Thoracic aorta (tissue), 2 donors: ENCODE measurements at regions not wholly inside any gene's neighbourhood (a gene's known extent, or its start where the extent isn't known, plus 50 kb on each side); places are given as distances from the start of the nearest gene placed in this dataset.

Source experiments
- ATAC-seq: fragments of 150-250 bp; one replicate; pipeline ENCODE4 v1.8.0; 2017; ENCODE audit warnings: low read depth; ENCODE audit not compliant: insufficient number of reproducible peaks, low FRiP score
- DNase-seq: peaks from one replicate; pipeline ENCODE4 v3.0.0-alpha.2; 2020; ENCODE audit warnings: low spot score
- H3K27ac ChIP-seq, 2 donors: fragments of 200-600 bp; sonication (generic); 1 replicate in 1 of 2; 2 replicates in 1 of 2; pipeline ENCODE4 v1.5.1; 2016; ENCODE audit warnings: mild to moderate bottlenecking in 2 of 2, moderate library complexity in 2 of 2
- H3K27me3 ChIP-seq: fragments of 200-600 bp; sonication (generic); replicated peaks from 2 replicates; pipeline ENCODE4 v1.6.0; 2016; ENCODE audit warnings: mild to moderate bottlenecking; ENCODE audit not compliant: insufficient read depth
- H3K36me3 ChIP-seq: fragments of 200-600 bp; sonication (generic); one replicate; pipeline ENCODE4 v1.5.1; 2016
- H3K4me1 ChIP-seq, 2 donors: fragments of 200-600 bp; sonication (generic); 1 replicate in 1 of 2; 2 replicates in 1 of 2; pipeline versions ENCODE4 v1.5.1 to v1.6.0; 2016; ENCODE audit warnings: low read depth in 2 of 2, mild to moderate bottlenecking in 1 of 2; ENCODE audit not compliant: control insufficient read depth in 1 of 2
- H3K4me3 ChIP-seq: fragments of 200-600 bp; sonication (generic); 2 replicates; pipeline ENCODE4 v1.5.1; 2016; ENCODE audit warnings: mild to moderate bottlenecking
- H3K9me3 ChIP-seq: fragments of 200-600 bp; sonication (generic); 2 replicates; pipeline ENCODE4 v1.5.1; 2016
- TF ChIP-seq, protein P1 (sequence below): fragments of 200-600 bp; sonication (generic); IDR thresholded peaks from one replicate; pipeline ENCODE4 v1.5.1; 2019; ENCODE audit warnings: antibody characterized with exemption

DNA sequence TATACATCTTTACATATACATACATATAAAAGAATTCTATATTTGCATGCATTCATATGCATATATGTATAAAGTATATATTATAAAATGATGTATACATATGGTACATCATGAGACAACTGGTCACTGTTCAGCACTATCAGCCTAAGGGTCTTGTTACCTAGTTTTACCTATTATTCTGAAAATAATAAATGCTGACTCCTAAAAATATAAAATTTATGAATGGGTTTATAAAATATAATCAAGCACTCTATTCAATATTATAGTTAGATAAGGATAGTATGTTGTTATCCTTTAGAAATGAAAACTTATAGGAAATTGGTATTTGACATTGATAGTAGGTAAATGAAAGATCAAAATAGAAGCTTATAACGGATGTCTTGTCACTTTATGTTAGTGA lies 324.2 kb downstream of the GBA3 start:
- no peak for DNase-seq

DNA sequence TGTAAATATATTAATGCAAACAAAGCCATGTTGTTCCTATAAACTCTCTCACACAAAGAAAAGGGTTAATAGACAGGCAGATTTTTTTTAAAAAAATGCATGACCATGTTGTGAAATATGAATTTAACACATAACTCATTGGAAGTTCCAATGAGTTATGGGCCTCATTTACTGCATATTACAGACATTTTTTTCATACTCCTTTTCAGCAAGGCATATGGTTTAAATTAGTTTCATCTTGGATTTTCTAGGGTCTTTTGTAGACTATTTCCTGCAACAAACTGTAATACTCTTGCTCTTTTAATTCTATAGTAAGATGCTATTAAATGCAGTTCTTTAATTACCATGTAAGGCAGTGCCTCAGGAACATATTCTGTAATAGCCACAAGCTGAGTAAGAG lies 323.1 kb downstream of the GBA3 start:
- H3K9me3 ChIP-seq = no peaks in the 10 kb centered on the region
- TF ChIP-seq, protein P1, sequence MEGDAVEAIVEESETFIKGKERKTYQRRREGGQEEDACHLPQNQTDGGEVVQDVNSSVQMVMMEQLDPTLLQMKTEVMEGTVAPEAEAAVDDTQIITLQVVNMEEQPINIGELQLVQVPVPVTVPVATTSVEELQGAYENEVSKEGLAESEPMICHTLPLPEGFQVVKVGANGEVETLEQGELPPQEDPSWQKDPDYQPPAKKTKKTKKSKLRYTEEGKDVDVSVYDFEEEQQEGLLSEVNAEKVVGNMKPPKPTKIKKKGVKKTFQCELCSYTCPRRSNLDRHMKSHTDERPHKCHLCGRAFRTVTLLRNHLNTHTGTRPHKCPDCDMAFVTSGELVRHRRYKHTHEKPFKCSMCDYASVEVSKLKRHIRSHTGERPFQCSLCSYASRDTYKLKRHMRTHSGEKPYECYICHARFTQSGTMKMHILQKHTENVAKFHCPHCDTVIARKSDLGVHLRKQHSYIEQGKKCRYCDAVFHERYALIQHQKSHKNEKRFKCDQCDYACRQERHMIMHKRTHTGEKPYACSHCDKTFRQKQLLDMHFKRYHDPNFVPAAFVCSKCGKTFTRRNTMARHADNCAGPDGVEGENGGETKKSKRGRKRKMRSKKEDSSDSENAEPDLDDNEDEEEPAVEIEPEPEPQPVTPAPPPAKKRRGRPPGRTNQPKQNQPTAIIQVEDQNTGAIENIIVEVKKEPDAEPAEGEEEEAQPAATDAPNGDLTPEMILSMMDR = no peak
- no peak overlapping the region for H3K4me3 ChIP-seq
- DNase-seq (no peak), ATAC-seq (no peak)
- no peaks in the 10 kb centered on the region for H3K27me3 ChIP-seq
- no peaks in the 10 kb centered on the region for H3K36me3 ChIP-seq
- H3K4me1 ChIP-seq = no peaks in the 10 kb centered on the region
- no peak overlapping the region for H3K27ac ChIP-seq

More for the DNA sequence above, 324.2 kb downstream of the GBA3 start:
- TF ChIP-seq, protein P1 = no peak
- H3K36me3 ChIP-seq = no peaks in the 10 kb centered on the region
- no peaks in the 10 kb centered on the region for H3K27me3 ChIP-seq
- H3K27ac ChIP-seq = no peak overlapping the region
- H3K4me1 ChIP-seq = no peaks in the 10 kb centered on the region
- H3K9me3 ChIP-seq = no peaks in the 10 kb centered on the region
- no peak for ATAC-seq
- H3K4me3 ChIP-seq = no peak overlapping the region

DNA sequence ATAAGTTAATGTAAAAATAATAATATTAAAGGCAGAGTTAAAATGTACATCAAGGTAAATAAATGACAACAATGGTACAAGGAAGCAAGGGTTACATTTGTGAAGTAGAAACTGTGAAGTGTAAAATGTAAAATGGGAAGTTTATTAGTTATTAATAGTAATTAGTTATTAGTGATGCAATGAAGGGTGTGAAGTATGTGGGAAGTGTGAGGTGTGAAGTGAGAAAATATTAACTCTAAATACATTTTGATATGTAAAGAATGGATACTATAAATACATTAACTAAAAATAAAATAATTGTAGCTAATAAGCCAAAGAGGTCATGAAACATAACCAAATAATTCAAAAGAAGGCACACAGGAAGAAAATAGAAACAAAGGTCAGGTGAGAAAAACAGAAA lies 316.4 kb downstream of the GBA3 start:
- Histone ChIP-seq H3K36me3 (no peaks in the 10 kb centered on the region), H3K4me1 (no peaks in the 10 kb centered on the region), H3K9me3 (no peaks in the 10 kb centered on the region), H3K27ac (no peak overlapping the region), H3K27me3 (no peaks in the 10 kb centered on the region), H3K4me3 (no peak overlapping the region)
- DNase-seq = no peak
- ATAC-seq = no peak
- TF ChIP-seq, protein P1 = no peak

DNA sequence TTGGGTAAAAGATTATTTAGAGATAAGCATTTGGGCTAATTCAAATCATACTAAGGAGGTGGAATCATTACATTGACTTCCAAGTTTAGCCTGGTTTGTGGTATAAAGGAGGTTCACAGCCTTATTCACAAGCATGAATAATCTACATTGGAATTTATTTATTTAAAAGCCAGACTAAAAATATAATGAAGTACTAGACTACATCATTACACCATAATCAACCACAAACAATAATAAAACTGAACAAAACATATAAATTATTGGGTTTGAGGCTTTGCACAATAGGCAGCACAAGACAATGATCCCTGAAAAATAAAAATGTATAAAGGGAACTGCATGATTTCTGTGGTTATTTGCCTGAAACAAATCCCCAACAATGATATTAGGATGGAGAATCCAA lies 314.0 kb downstream of the GBA3 start:
- Histone ChIP-seq H3K36me3 (no peaks in the 10 kb centered on the region), H3K27me3 (no peaks in the 10 kb centered on the region), H3K27ac (no peak overlapping the region), H3K4me1 (no peaks in the 10 kb centered on the region), H3K9me3 (no peaks in the 10 kb centered on the region), H3K4me3 (no peak overlapping the region)
- TF ChIP-seq, protein P1 = no peak
- no peak for DNase-seq
- no peak for ATAC-seq

DNA sequence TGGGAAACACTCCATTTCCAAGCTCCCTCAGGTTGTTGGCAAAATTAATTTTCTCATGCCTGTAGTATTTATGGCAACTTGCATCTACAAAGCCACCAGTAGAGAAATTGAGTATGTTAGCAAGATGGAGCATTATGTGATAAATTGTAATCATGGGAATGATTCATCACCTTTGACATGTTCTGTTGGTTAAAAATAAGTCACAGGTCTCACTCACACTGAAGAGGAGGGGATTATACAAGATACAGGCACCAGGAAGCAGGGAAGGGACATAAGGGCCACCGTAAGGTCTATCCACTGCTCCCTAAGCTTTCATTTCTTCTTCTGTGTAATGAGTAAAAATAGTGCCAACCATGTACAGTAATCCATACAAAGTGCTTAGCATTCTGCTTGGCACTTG lies 313.0 kb downstream of the GBA3 start:
- DNase-seq (no peak), ATAC-seq (no peak)
- TF ChIP-seq, protein P1 = no peak
- Histone ChIP-seq H3K9me3 (no peaks in the 10 kb centered on the region), H3K27ac (no peak overlapping the region), H3K4me3 (no peak overlapping the region), H3K36me3 (no peaks in the 10 kb centered on the region), H3K4me1 (no peaks in the 10 kb centered on the region), H3K27me3 (no peaks in the 10 kb centered on the region)
